GM12878 (cell line): ENCODE measurements at regions not wholly inside any gene's neighbourhood (a gene's known extent, or its start where the extent isn't known, plus 50 kb on each side); places are given as distances from the start of the nearest gene placed in this dataset.

Experiments
- ATAC-seq: fragments of 200-7000 bp; cut with Tn5 transposase; 3 replicates; pipeline ENCODE4 v1.9.1; 2020; ENCODE audit warnings: mild to moderate bottlenecking, moderate library complexity
- BruUV-seq: library from RNA; stranded (reverse); fragments of 400-500 nt; replicated peaks from 2 replicates; lab custom pipeline; 2021; lab: Mats Ljungman, UMichigan
- CTCF ChIA-PET: fragments of 300-600 bp; sonication (Branson Sonifier 250); formaldehyde crosslinking; extraction: SDS; loops from one replicate; lab custom pipeline; 2021; ENCODE audit warnings: inconsistent platforms; lab: Yijun Ruan, JAX
- POLR2A ChIA-PET: fragments of 350-600 bp; formaldehyde crosslinking; extraction: SDS; loops from one replicate; lab custom pipeline; 2021; ENCODE audit warnings: inconsistent platforms; lab: Charles Lee
- RAD21 ChIA-PET: fragments of 300-600 bp; sonication (Branson Sonifier 250); formaldehyde crosslinking; loops from one replicate; lab custom pipeline; 2023; ENCODE audit warnings: antibody characterized with exemption; ENCODE audit not compliant: unreplicated experiment; lab: Charles Lee
- SMC1A ChIA-PET: fragments of 300-600 bp; sonication (Branson Sonifier 250); formaldehyde crosslinking; loops from one replicate; lab custom pipeline; 2023; ENCODE audit not compliant: unreplicated experiment, uncharacterized antibody; lab: Charles Lee
- DNase-seq: peaks from one replicate; pipeline ENCODE4 v3.0.0-alpha.2; 2011; ENCODE audit warnings: low read depth, low spot score
- FAIRE-seq: peaks from 3 replicates; lab custom pipeline; 2011; peaks lifted over from hg19 to GRCh38; lab: Jason Lieb, UNC
- H2AFZ ChIP-seq: 2 replicates; pipeline ENCODE4 v1.6.0; 2011; ENCODE audit warnings: low read depth, low read length, control low read depth; ENCODE audit not compliant: control insufficient read depth
- H3K27ac ChIP-seq: 2 replicates; pipeline ENCODE4 v1.5.1; 2011; ENCODE audit warnings: control low read depth; ENCODE audit not compliant: control insufficient read depth, insufficient read depth
- H3K27me3 ChIP-seq, 2 experiments: replicated peaks in 1 of 2; 2 replicates each; pipeline versions ENCODE4 v1.6.0 to v1.6.1; 2011; ENCODE audit warnings: low read length in 1 of 2; ENCODE audit not compliant: control insufficient read depth in 2 of 2, insufficient read depth in 2 of 2
- H3K36me3 ChIP-seq, 2 experiments: 2 replicates each; pipeline ENCODE4 v1.5.1; 2011; ENCODE audit warnings: low read length in 1 of 2; ENCODE audit not compliant: control insufficient read depth in 2 of 2, insufficient read depth in 2 of 2
- H3K4me1 ChIP-seq: 2 replicates; pipeline ENCODE4 v1.6.1; 2011; ENCODE audit warnings: mild to moderate bottlenecking, low read length, moderate library complexity, mixed read lengths; ENCODE audit not compliant: control insufficient read depth, insufficient read depth
- H3K4me2 ChIP-seq: 2 replicates; pipeline ENCODE4 v1.6.0; 2011; ENCODE audit warnings: control low read depth; ENCODE audit not compliant: control insufficient read depth, insufficient read depth
- H3K4me3 ChIP-seq: fragments of 200-600 bp; sonication (generic); 2 replicates; pipeline ENCODE4 v1.5.1; 2016
- H3K79me2 ChIP-seq: 2 replicates; pipeline ENCODE4 v1.6.0; 2011; ENCODE audit warnings: low read length; ENCODE audit not compliant: control insufficient read depth, insufficient read depth
- H3K9ac ChIP-seq: 2 replicates; pipeline ENCODE4 v1.8.0; 2011; ENCODE audit warnings: low read length, control low read depth, mixed read lengths; ENCODE audit not compliant: control insufficient read depth, insufficient read depth
- H3K9me3 ChIP-seq: replicated peaks from 3 replicates; pipeline ENCODE4 v1.5.1; 2011; ENCODE audit warnings: mild to moderate bottlenecking, low read length; ENCODE audit not compliant: control insufficient read depth, insufficient read depth
- H4K20me1 ChIP-seq: 2 replicates; pipeline ENCODE4 v1.6.0; 2011; ENCODE audit not compliant: control insufficient read depth, insufficient read depth
- CBFB ChIP-seq: IDR thresholded peaks from 2 replicates; pipeline ENCODE4 v1.6.1; 2016; ENCODE audit warnings: antibody characterized with exemption, low read depth
- FOXK2 ChIP-seq: fragments of 450-650 bp; IDR thresholded peaks from 2 replicates; pipeline ENCODE4 v1.6.1; 2017; ENCODE audit warnings: mild to moderate bottlenecking, moderate library complexity
- GATAD2B ChIP-seq: fragments of 450-650 bp; conservative IDR thresholded peaks from 2 replicates; pipeline ENCODE4 v1.6.1; 2017; ENCODE audit warnings: low read depth, mild to moderate bottlenecking, moderate library complexity
- MEF2B ChIP-seq: fragments of 450-650 bp; IDR thresholded peaks from 2 replicates; pipeline ENCODE4 v1.6.1; 2018; ENCODE audit warnings: mild to moderate bottlenecking, moderate library complexity; ENCODE audit not compliant: partially characterized antibody, poor library complexity, severe bottlenecking
- NBN ChIP-seq: fragments of 450-650 bp; IDR thresholded peaks from 2 replicates; pipeline ENCODE4 v1.6.1; 2016
- PAX8 ChIP-seq: fragments of 450-650 bp; IDR thresholded peaks from 2 replicates; pipeline ENCODE4 v1.6.1; 2017; ENCODE audit warnings: mild to moderate bottlenecking, moderate library complexity
- RAD21 ChIP-seq: IDR thresholded peaks from 2 replicates; pipeline ENCODE4 v1.6.1; 2011; ENCODE audit warnings: mild to moderate bottlenecking, low read depth, low read length, moderate library complexity; ENCODE audit not compliant: insufficient read depth
- SMC3 ChIP-seq: IDR thresholded peaks from 2 replicates; pipeline ENCODE4 v1.6.1; 2011; ENCODE audit warnings: low read length, improper control_type of control experiment, borderline replicate concordance
- TCF12 ChIP-seq: IDR thresholded peaks from 2 replicates; pipeline ENCODE4 v1.6.1; 2011; ENCODE audit warnings: low read depth, mild to moderate bottlenecking, low read length
- YY1 ChIP-seq: IDR thresholded peaks from 2 replicates; pipeline ENCODE4 v1.6.1; 2011; ENCODE audit warnings: low read depth, mild to moderate bottlenecking, low read length
- ZZZ3 ChIP-seq: IDR thresholded peaks from 2 replicates; pipeline ENCODE4 v1.6.1; 2011; ENCODE audit warnings: low read depth; ENCODE audit not compliant: control insufficient read depth, insufficient read length
- WGBS: methylation state at CpG from one replicate; pipeline ENCODE4 v1.1.6; 2016; ENCODE audit warnings: low lambda C conversion rate; ENCODE audit not compliant: insufficient replicate concordance, insufficient coverage; ENCODE audit errors: missing lambda C conversion rate; 5-methylcytosine and 5-hydroxymethylcytosine counted together
- in situ Hi-C: fragments of 300-500 bp; cut with MboI; formaldehyde crosslinking; loops from 9 replicates; pipeline ENCODE4 v1.14.3; 2018; ENCODE audit warnings: mixed read lengths
- intact Hi-C: fragments of 100-400 bp; cut with micrococcal nuclease; formaldehyde crosslinking; loops from one replicate; pipeline ENCODE4 v1.14.2; 2022; ENCODE audit not compliant: unreplicated experiment
- TF ChIP-seq, protein P1 (sequence below): fragments of 450-650 bp; IDR thresholded peaks from 2 replicates; pipeline ENCODE4 v1.6.1; 2017; ENCODE audit warnings: mild to moderate bottlenecking, moderate library complexity
- TF ChIP-seq, protein P2 (sequence below), 3 experiments: IDR thresholded peaks in 2 of 3; conservative IDR thresholded peaks in 1 of 3; 2 replicates each; pipeline ENCODE4 v1.5.1; 2011; ENCODE audit warnings: low read depth in 3 of 3, low read length in 3 of 3, mild to moderate bottlenecking in 3 of 3, control low read depth in 2 of 3, moderate library complexity in 2 of 3, inconsistent platforms in 1 of 3, mixed read lengths in 1 of 3; ENCODE audit not compliant: control insufficient read depth in 2 of 3, insufficient read depth in 1 of 3; ENCODE audit errors: extremely low read depth in 1 of 3

DNA sequence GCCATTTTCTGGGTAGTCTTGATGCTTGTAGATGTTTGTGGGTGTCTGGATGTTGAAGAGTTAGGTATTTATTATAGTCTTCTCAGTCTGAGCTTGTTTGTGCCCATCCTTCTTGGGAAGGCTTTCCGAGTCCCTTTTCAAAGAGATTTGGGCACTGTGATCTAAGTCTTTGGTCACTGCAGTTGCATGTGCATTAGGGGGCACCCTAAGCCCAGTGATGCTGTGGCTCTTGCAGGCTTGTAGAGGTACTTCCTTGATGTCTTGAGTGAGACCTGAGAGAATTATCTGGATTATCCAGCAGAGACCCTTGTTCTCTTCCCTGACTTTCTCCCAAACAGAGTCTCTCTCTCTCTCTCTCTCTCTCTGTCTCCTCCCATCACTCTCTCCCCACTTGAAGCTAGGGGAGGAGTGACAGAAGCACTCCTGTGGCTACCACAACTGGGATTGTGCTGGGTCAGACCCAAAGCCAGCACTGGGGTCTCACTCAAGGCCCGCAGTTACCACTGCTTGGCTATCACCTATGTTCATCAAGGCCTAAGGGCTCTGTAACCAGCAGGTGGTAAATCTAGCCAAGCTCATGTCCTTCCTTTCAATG lies 68.5 kb downstream of the TMCO5A start:
- Histone ChIP-seq H3K27ac (no peak overlapping the region), H3K36me3 (no peaks in the 10 kb centered on the region), H3K79me2 (no peaks in the 10 kb centered on the region), H3K27me3 (no peaks in the 10 kb centered on the region), H3K4me3 (no peak overlapping the region), H3K9ac (no peak overlapping the region), H3K9me3 (no peaks in the 10 kb centered on the region; the same call in 2 of the 3 replicates), H2AFZ (no peak overlapping the region), H3K4me2 (no peak overlapping the region), H3K4me1 (no peaks in the 10 kb centered on the region), H4K20me1 (no peaks in the 10 kb centered on the region)
- SMC1A ChIA-PET: interaction anchor here (0.6 to 6.2 kb wide), 26 partner anchors 8 to 697 kb away, joined by 3 to 76 read pairs (median 4); no protein-coding TSS in a partner anchor
- WGBS: 27% methylated on average over 2 of the region's 2 CpGs
- ATAC-seq (peak; percentile 97), DNase-seq (peak; percentile 38), FAIRE-seq (no peak)
- RAD21 ChIA-PET: interaction anchor here (0.8 to 2.9 kb wide), 8 partner anchors 10 to 437 kb away, joined by 3 to 15 read pairs (median 4); no protein-coding TSS in a partner anchor
- no TSS peak for BruUV-seq
- POLR2A ChIA-PET: interaction anchor here (0.5 to 0.6 kb wide), 2 partner anchors 350 to 353 kb away, joined by 3 to 4 read pairs; no protein-coding TSS in a partner anchor
- TF ChIP-seq SMC3: peak; percentile 91
- no peak for TF ChIP-seq TCF12
- TF ChIP-seq PAX8: no peak
- no peak for TF ChIP-seq FOXK2
- TF ChIP-seq GATAD2B: no peak
- TF ChIP-seq, protein P1, sequence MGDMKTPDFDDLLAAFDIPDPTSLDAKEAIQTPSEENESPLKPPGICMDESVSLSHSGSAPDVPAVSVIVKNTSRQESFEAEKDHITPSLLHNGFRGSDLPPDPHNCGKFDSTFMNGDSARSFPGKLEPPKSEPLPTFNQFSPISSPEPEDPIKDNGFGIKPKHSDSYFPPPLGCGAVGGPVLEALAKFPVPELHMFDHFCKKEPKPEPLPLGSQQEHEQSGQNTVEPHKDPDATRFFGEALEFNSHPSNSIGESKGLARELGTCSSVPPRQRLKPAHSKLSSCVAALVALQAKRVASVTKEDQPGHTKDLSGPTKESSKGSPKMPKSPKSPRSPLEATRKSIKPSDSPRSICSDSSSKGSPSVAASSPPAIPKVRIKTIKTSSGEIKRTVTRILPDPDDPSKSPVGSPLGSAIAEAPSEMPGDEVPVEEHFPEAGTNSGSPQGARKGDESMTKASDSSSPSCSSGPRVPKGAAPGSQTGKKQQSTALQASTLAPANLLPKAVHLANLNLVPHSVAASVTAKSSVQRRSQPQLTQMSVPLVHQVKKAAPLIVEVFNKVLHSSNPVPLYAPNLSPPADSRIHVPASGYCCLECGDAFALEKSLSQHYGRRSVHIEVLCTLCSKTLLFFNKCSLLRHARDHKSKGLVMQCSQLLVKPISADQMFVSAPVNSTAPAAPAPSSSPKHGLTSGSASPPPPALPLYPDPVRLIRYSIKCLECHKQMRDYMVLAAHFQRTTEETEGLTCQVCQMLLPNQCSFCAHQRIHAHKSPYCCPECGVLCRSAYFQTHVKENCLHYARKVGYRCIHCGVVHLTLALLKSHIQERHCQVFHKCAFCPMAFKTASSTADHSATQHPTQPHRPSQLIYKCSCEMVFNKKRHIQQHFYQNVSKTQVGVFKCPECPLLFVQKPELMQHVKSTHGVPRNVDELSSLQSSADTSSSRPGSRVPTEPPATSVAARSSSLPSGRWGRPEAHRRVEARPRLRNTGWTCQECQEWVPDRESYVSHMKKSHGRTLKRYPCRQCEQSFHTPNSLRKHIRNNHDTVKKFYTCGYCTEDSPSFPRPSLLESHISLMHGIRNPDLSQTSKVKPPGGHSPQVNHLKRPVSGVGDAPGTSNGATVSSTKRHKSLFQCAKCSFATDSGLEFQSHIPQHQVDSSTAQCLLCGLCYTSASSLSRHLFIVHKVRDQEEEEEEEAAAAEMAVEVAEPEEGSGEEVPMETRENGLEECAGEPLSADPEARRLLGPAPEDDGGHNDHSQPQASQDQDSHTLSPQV: 0 out of 2 replicates have a peak, but pooled peaks have one; percentile 39
- no peak for TF ChIP-seq CBFB
- no peak for TF ChIP-seq ZZZ3
- TF ChIP-seq YY1: peak; percentile 43; the same call in 1 of the 2 replicates
- peak; percentile 97 for TF ChIP-seq RAD21
- TF ChIP-seq, protein P2, sequence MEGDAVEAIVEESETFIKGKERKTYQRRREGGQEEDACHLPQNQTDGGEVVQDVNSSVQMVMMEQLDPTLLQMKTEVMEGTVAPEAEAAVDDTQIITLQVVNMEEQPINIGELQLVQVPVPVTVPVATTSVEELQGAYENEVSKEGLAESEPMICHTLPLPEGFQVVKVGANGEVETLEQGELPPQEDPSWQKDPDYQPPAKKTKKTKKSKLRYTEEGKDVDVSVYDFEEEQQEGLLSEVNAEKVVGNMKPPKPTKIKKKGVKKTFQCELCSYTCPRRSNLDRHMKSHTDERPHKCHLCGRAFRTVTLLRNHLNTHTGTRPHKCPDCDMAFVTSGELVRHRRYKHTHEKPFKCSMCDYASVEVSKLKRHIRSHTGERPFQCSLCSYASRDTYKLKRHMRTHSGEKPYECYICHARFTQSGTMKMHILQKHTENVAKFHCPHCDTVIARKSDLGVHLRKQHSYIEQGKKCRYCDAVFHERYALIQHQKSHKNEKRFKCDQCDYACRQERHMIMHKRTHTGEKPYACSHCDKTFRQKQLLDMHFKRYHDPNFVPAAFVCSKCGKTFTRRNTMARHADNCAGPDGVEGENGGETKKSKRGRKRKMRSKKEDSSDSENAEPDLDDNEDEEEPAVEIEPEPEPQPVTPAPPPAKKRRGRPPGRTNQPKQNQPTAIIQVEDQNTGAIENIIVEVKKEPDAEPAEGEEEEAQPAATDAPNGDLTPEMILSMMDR (IDR thresholded peaks at IDR 0.05 in 2 of 3, conservative IDR thresholded peaks at IDR 0.05 in 1 of 3; ENCODE audit: control insufficient read depth in 2 of 3, extremely low read depth in 1 of 3, insufficient read depth in 1 of 3, low read depth in 3 of 3, low read length in 3 of 3): peak; percentile 63 to 73 (median 66); a peak in 5 of 6 replicates
- TF ChIP-seq MEF2B: no peak
- TF ChIP-seq NBN: no peak
- intact Hi-C loops (loop anchor here (1.0 to 10.0 kb wide), 5 partner anchors 172 to 411 kb away; partner anchors contain the start of gene SPRED1), in situ Hi-C loops (no loop called here)
- CTCF ChIA-PET: interaction anchor here (0.6 to 6.8 kb wide), 29 partner anchors 8 to 1086 kb away, joined by 3 to 109 read pairs (median 3); no protein-coding TSS in a partner anchor
